CD14-positive monocyte (primary cell): ENCODE measurements at regions not wholly inside any gene's neighbourhood (a gene's known extent, or its start where the extent isn't known, plus 50 kb on each side); places are given as distances from the start of the nearest gene placed in this dataset.

Source experiments
- DNase-seq, 3 donors: peaks; one replicate each; pipeline ENCODE4 v3.0.0-alpha.2; 2011 to 2022
- H2AFZ ChIP-seq: 2 replicates; pipeline ENCODE4 v1.6.0; 2012; ENCODE audit warnings: mild to moderate bottlenecking, low read depth, low read length, inconsistent platforms; ENCODE audit not compliant: insufficient read depth, poor library complexity, severe bottlenecking
- H3K27ac ChIP-seq, 2 donors: 1 replicate in 1 of 2; 2 replicates in 1 of 2; pipeline ENCODE4 v1.5.1; 2012 to 2013; ENCODE audit warnings: low read length in 2 of 2, control low read depth in 1 of 2, inconsistent platforms in 1 of 2, low read depth in 1 of 2, mild to moderate bottlenecking in 1 of 2
- H3K27me3 ChIP-seq, 2 donors: one replicate each; pipeline versions ENCODE4 v1.6.0 to v1.6.1; 2011 to 2013; ENCODE audit warnings: low read length in 2 of 2; ENCODE audit not compliant: control insufficient read depth in 2 of 2, insufficient read depth in 2 of 2
- H3K36me3 ChIP-seq, 2 donors: replicated peaks in 1 of 2; 1 replicate in 1 of 2; 2 replicates in 1 of 2; pipeline versions ENCODE4 v1.5.1 to v1.6.1; 2012 to 2013; ENCODE audit warnings: low read length in 2 of 2, control low read depth in 1 of 2, inconsistent platforms in 1 of 2, mild to moderate bottlenecking in 1 of 2; ENCODE audit not compliant: insufficient read depth in 2 of 2, control insufficient read depth in 1 of 2
- H3K4me1 ChIP-seq, 2 donors: 1 replicate in 1 of 2; 2 replicates in 1 of 2; pipeline versions ENCODE4 v1.5.1 to v1.6.1; 2012 to 2013; ENCODE audit warnings: low read length in 2 of 2, control low read depth in 1 of 2, inconsistent platforms in 1 of 2, mild to moderate bottlenecking in 1 of 2, moderate library complexity in 1 of 2; ENCODE audit not compliant: insufficient read depth in 2 of 2, control insufficient read depth in 1 of 2
- H3K4me2 ChIP-seq: replicated peaks from 2 replicates; pipeline ENCODE3; 2012; ENCODE audit warnings: low read length, moderate library complexity, mild to moderate bottlenecking; ENCODE audit not compliant: poor library complexity, severe bottlenecking; ENCODE audit errors: extremely low read depth
- H3K4me3 ChIP-seq, 3 experiments: fragments of 200-600 bp in 1 of 3; sonication (generic) in 1 of 3; replicated peaks in 1 of 3; 1 replicate in 2 of 3; 2 replicates in 1 of 3; pipeline ENCODE4 v1.5.1; 2011 to 2013; ENCODE audit warnings: low read length in 3 of 3, mild to moderate bottlenecking in 3 of 3, control low read depth in 2 of 3, low read depth in 2 of 3, inconsistent platforms in 1 of 3, moderate library complexity in 1 of 3
- H3K79me2 ChIP-seq: 2 replicates; pipeline ENCODE4 v1.6.0; 2012; ENCODE audit warnings: mild to moderate bottlenecking, control low read depth, inconsistent platforms, low read length, moderate library complexity; ENCODE audit not compliant: insufficient read depth
- H3K9ac ChIP-seq: 2 replicates; pipeline ENCODE4 v1.6.0; 2017; ENCODE audit warnings: low read length, mild to moderate bottlenecking; ENCODE audit not compliant: insufficient read depth, poor library complexity, severe bottlenecking
- H3K9me3 ChIP-seq, 2 donors: replicated peaks in 1 of 2; 1 replicate in 1 of 2; 2 replicates in 1 of 2; pipeline versions ENCODE4 v1.5.1 to v1.6.1; 2012 to 2013; ENCODE audit warnings: low read length in 2 of 2, control low read depth in 1 of 2; ENCODE audit not compliant: control insufficient read depth in 1 of 2, insufficient read depth in 1 of 2
- H4K20me1 ChIP-seq: 2 replicates; pipeline ENCODE4 v1.6.0; 2012; ENCODE audit warnings: mild to moderate bottlenecking, low read length, control low read depth, moderate library complexity; ENCODE audit not compliant: insufficient read depth
- H3K27ac Mint-ChIP-seq, 7 donors: one replicate each; pipeline ENCODE4 v1.8.0; 2020; ENCODE audit warnings: mild to moderate bottlenecking in 7 of 7, mixed read lengths in 7 of 7, moderate library complexity in 6 of 7, inconsistent platforms in 2 of 7
- H3K27me3 Mint-ChIP-seq, 3 donors: one replicate each; pipeline ENCODE4 v1.8.0; 2021 to 2022; ENCODE audit warnings: low read depth in 3 of 3, mild to moderate bottlenecking in 3 of 3, mixed read lengths in 3 of 3, moderate library complexity in 3 of 3, inconsistent platforms in 1 of 3
- H3K36me3 Mint-ChIP-seq, 2 donors: one replicate each; pipeline ENCODE4 v1.8.0; 2020; ENCODE audit warnings: mixed read lengths in 2 of 2, inconsistent platforms in 1 of 2, mild to moderate bottlenecking in 1 of 2
- H3K4me1 Mint-ChIP-seq: one replicate; pipeline ENCODE4 v1.8.0; 2020; ENCODE audit warnings: mild to moderate bottlenecking, mixed read lengths
- H3K4me3 Mint-ChIP-seq, 2 donors: one replicate each; pipeline ENCODE4 v1.8.0; 2020; ENCODE audit warnings: mild to moderate bottlenecking in 2 of 2, mixed read lengths in 2 of 2, moderate library complexity in 1 of 2
- H3K9me3 Mint-ChIP-seq, 7 donors: one replicate each; pipeline ENCODE4 v1.8.0; 2020 to 2022; ENCODE audit warnings: mixed read lengths in 7 of 7, mild to moderate bottlenecking in 6 of 7, moderate library complexity in 6 of 7, inconsistent platforms in 2 of 7
- whole genome bisulfite sequencing: methylation state at CpG from one replicate; pipeline ENCODE4 v1.1.5; 2013; ENCODE audit warnings: missing lambda C conversion rate; ENCODE audit not compliant: insufficient coverage; 5-methylcytosine and 5-hydroxymethylcytosine counted together
- intact Hi-C, 2 donors: fragments of 100-400 bp; cut with micrococcal nuclease; formaldehyde crosslinking; loops; one replicate each; pipeline versions ENCODE4 v1.15.0 to v1.15.1; 2023
- TF ChIP-seq, protein P1 (sequence below): fragments of 200-600 bp; IDR thresholded peaks from one replicate; pipeline ENCODE4 v1.8.0; 2022; ENCODE audit warnings: antibody characterized with exemption, mild to moderate bottlenecking

- DNase-seq, result no peak
- Mint-ChIP-seq H3K36me3 (no peaks in the 10 kb centered on the region), H3K27ac (no peak overlapping the region), H3K27me3 (peaks cover 6 to 7% (median 7%) of the 10 kb centered on the region in 3 donors), H3K9me3 (peaks cover 0 to 1% (median 0%) of the 10 kb centered on the region in 7 donors), H3K4me1 (peaks cover 16% of the 10 kb centered on the region), H3K4me3 (no peak overlapping the region)
- no peaks in the 10 kb centered on the region for H3K9me3 ChIP-seq
- H3K4me2 ChIP-seq, result no peak overlapping the region
- no peaks in the 10 kb centered on the region for H3K36me3 ChIP-seq
- H3K4me1 ChIP-seq, result no peaks in the 10 kb centered on the region
- intact Hi-C loops, result no loop called here
- no peak overlapping the region for H3K4me3 ChIP-seq
- TF ChIP-seq, protein P1, sequence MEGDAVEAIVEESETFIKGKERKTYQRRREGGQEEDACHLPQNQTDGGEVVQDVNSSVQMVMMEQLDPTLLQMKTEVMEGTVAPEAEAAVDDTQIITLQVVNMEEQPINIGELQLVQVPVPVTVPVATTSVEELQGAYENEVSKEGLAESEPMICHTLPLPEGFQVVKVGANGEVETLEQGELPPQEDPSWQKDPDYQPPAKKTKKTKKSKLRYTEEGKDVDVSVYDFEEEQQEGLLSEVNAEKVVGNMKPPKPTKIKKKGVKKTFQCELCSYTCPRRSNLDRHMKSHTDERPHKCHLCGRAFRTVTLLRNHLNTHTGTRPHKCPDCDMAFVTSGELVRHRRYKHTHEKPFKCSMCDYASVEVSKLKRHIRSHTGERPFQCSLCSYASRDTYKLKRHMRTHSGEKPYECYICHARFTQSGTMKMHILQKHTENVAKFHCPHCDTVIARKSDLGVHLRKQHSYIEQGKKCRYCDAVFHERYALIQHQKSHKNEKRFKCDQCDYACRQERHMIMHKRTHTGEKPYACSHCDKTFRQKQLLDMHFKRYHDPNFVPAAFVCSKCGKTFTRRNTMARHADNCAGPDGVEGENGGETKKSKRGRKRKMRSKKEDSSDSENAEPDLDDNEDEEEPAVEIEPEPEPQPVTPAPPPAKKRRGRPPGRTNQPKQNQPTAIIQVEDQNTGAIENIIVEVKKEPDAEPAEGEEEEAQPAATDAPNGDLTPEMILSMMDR, result no peak
- no peak overlapping the region for H3K27ac ChIP-seq
- no peaks in the 10 kb centered on the region for H4K20me1 ChIP-seq
- no peaks in the 10 kb centered on the region for H3K27me3 ChIP-seq
- WGBS, result 100% methylated on average over 1 of the region's 2 CpGs
- H2AFZ ChIP-seq, result no peak overlapping the region
- H3K79me2 ChIP-seq, result no peaks in the 10 kb centered on the region
- H3K9ac ChIP-seq, result no peak overlapping the region
Observed at GRCh38 chr5:133851521-133851920, 116.9 kb downstream of the C5orf15 start.

- Histone ChIP-seq H4K20me1 (no peaks in the 10 kb centered on the region), H3K9ac (no peak overlapping the region), H3K4me3 (no peak overlapping the region), H3K9me3 (no peaks in the 10 kb centered on the region), H3K27ac (no peak overlapping the region), H2AFZ (no peak overlapping the region), H3K27me3 (no peaks in the 10 kb centered on the region), H3K4me2 (no peak overlapping the region), H3K36me3 (no peaks in the 10 kb centered on the region), H3K79me2 (no peaks in the 10 kb centered on the region), H3K4me1 (no peaks in the 10 kb centered on the region)
- H3K27ac Mint-ChIP-seq, result no peak overlapping the region
- TF ChIP-seq, protein P1, result no peak
- H3K9me3 Mint-ChIP-seq, result no peaks in the 10 kb centered on the region
- no peaks in the 10 kb centered on the region for H3K36me3 Mint-ChIP-seq
- 100% methylated on average over 2 of the region's 5 CpGs for WGBS
- no peak for DNase-seq
- H3K4me1 Mint-ChIP-seq, result peaks cover 16% of the 10 kb centered on the region
- peaks cover 6 to 7% (median 7%) of the 10 kb centered on the region in 3 donors for H3K27me3 Mint-ChIP-seq
- intact Hi-C loops, result no loop called here
- H3K4me3 Mint-ChIP-seq, result no peak overlapping the region
Observed at GRCh38 chr5:133850811-133851210, 117.6 kb downstream of the C5orf15 start.
